HUES48 (cell line): ENCODE measurements at regions not wholly inside any gene's neighbourhood (a gene's known extent, or its start where the extent isn't known, plus 50 kb on each side); places are given as distances from the start of the nearest gene placed in this dataset.

Source experiments
- H3K27ac ChIP-seq: one replicate; pipeline ENCODE4 v1.7.0; 2013; ENCODE audit warnings: low read depth, low read length, inconsistent platforms
- H3K27me3 ChIP-seq: 2 replicates; pipeline ENCODE4 v1.6.1; 2013; ENCODE audit warnings: mild to moderate bottlenecking, low read length; ENCODE audit not compliant: control insufficient read depth, insufficient read depth
- H3K36me3 ChIP-seq: 2 replicates; pipeline ENCODE4 v1.6.1; 2013; ENCODE audit warnings: low read length; ENCODE audit not compliant: control insufficient read depth, insufficient read depth
- H3K4me1 ChIP-seq: 2 replicates; pipeline ENCODE4 v1.6.1; 2013; ENCODE audit warnings: mild to moderate bottlenecking, low read length; ENCODE audit not compliant: control insufficient read depth, insufficient read depth
- H3K4me3 ChIP-seq: 2 replicates; pipeline ENCODE4 v1.5.1; 2013; ENCODE audit warnings: mild to moderate bottlenecking, low read depth, low read length
- H3K9ac ChIP-seq: 2 replicates; pipeline ENCODE4 v1.6.1; 2013; ENCODE audit warnings: mild to moderate bottlenecking, low read depth, low read length, moderate library complexity
- H3K9me3 ChIP-seq: 2 replicates; pipeline ENCODE4 v1.6.1; 2013; ENCODE audit warnings: low read length; ENCODE audit not compliant: control insufficient read depth, insufficient read depth

GRCh38 chr6:5865506-5866031 lies 141.2 kb downstream of the NRN1 start:
- Histone ChIP-seq H3K27ac (no peak overlapping the region), H3K4me1 (no peaks in the 10 kb centered on the region), H3K27me3 (no peaks in the 10 kb centered on the region), H3K36me3 (no peaks in the 10 kb centered on the region), H3K9me3 (no peaks in the 10 kb centered on the region), H3K9ac (no peak overlapping the region), H3K4me3 (no peak overlapping the region)

DNA sequence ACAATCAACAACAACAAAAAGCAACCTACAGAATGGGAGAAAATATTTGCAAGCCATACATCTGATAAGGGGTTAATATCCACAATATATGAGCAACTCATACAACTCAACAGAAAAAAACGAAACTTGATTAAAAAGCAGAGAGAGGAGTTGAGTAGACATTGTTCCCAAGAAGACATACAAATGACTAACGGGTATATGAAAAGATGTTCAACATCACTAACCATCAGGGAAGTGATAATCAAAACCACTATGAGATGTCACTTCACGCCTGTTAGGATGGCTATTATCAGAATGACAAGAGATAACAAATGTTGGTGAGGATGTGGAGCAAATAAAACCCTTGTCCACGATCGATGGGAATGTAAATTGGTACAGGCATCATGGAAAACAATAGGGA lies 145.9 kb downstream of the NRN1 start:
- Histone ChIP-seq H3K9ac (no peak overlapping the region), H3K36me3 (no peaks in the 10 kb centered on the region), H3K4me1 (no peaks in the 10 kb centered on the region), H3K4me3 (no peak overlapping the region), H3K27me3 (no peaks in the 10 kb centered on the region), H3K27ac (no peak overlapping the region), H3K9me3 (no peaks in the 10 kb centered on the region)

- no peaks in the 10 kb centered on the region for H3K9me3 ChIP-seq
- H3K4me3 ChIP-seq = no peak overlapping the region
- no peaks in the 10 kb centered on the region for H3K4me1 ChIP-seq
- H3K36me3 ChIP-seq = no peaks in the 10 kb centered on the region
- no peak overlapping the region for H3K27ac ChIP-seq
- H3K9ac ChIP-seq = no peak overlapping the region
- peaks cover 31% of the 10 kb centered on the region for H3K27me3 ChIP-seq
Observed at GRCh38 chr6:5855787-5856470, 150.8 kb downstream of the NRN1 start.

- Histone ChIP-seq H3K9me3 (no peaks in the 10 kb centered on the region), H3K4me1 (peaks cover 5% of the 10 kb centered on the region), H3K4me3 (no peak overlapping the region), H3K27me3 (peaks cover 41% of the 10 kb centered on the region), H3K9ac (no peak overlapping the region), H3K36me3 (no peaks in the 10 kb centered on the region), H3K27ac (no peak overlapping the region)
Observed at GRCh38 chr6:5854899-5855298, 151.8 kb downstream of the NRN1 start.

GRCh38 chr6:5851261-5851757 lies 155.4 kb downstream of the NRN1 start:
- H3K4me3 ChIP-seq = peak overlapping the region; percentile 51
- H3K27me3 ChIP-seq = peaks cover 77% of the 10 kb centered on the region
- no peaks in the 10 kb centered on the region for H3K9me3 ChIP-seq
- H3K9ac ChIP-seq = peak overlapping the region; percentile 50; the same call in 1 of the 2 replicates
- peaks cover 5% of the 10 kb centered on the region for H3K4me1 ChIP-seq
- no peaks in the 10 kb centered on the region for H3K36me3 ChIP-seq
- peak overlapping the region; percentile 83 for H3K27ac ChIP-seq

DNA sequence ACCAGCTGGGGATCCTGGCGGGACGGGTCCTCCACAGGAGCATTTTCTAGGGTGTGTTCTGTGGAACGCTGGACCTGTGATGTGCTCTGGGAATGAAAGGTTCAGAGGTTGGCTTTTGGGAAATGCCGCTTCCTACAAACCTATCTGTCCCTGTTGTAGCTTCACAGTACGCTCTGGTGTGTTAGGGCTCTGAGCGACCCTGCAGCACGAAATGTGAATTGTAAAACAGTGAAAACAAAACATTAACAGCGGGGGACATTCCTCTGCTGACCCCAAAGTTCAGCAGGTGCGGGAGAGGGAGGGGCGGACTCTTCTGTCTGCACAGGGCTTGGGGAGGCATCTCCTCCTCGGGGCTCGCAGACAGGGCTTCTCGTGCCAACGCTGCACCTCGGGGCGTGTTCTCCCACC lies 155.9 kb downstream of the NRN1 start:
- no peaks in the 10 kb centered on the region for H3K9me3 ChIP-seq
- H3K4me1 ChIP-seq = peaks cover 5% of the 10 kb centered on the region
- H3K9ac ChIP-seq = no peak overlapping the region
- peaks cover 82% of the 10 kb centered on the region for H3K27me3 ChIP-seq
- peak overlapping the region; percentile 51 for H3K4me3 ChIP-seq
- peak overlapping the region; percentile 83 for H3K27ac ChIP-seq
- H3K36me3 ChIP-seq = no peaks in the 10 kb centered on the region

DNA sequence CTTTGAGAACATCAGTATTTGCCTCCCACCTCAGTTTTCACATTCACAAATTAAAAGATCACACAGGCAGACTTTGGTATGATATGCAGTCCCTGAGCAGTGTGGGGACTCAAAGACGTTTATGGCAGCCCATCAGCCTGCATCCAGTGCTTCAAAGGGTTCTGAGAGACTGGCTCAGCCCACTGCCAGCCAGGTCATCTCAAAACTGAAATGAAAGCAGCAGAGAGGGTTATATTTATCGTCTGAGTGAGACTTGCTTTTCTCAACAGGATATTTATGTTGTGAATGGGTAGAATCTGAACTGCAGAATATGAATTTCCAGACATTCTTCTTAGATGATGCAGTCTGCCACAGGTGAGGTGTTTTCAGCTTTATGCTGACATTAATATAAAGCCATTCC lies 159.8 kb downstream of the NRN1 start:
- H3K4me1 ChIP-seq = peaks cover 5% of the 10 kb centered on the region
- no peak overlapping the region for H3K4me3 ChIP-seq
- no peak overlapping the region for H3K9ac ChIP-seq
- H3K36me3 ChIP-seq = no peaks in the 10 kb centered on the region
- H3K9me3 ChIP-seq = no peaks in the 10 kb centered on the region
- H3K27me3 ChIP-seq = peaks cover 74% of the 10 kb centered on the region
- no peak overlapping the region for H3K27ac ChIP-seq

- Histone ChIP-seq H3K27ac (no peak overlapping the region), H3K36me3 (no peaks in the 10 kb centered on the region), H3K9ac (no peak overlapping the region), H3K4me3 (no peak overlapping the region), H3K4me1 (peaks cover 5% of the 10 kb centered on the region), H3K27me3 (peaks cover 70% of the 10 kb centered on the region), H3K9me3 (no peaks in the 10 kb centered on the region)
Observed at GRCh38 chr6:5846335-5846734, 160.4 kb downstream of the NRN1 start.

- Histone ChIP-seq H3K9ac (no peak overlapping the region), H3K4me1 (no peaks in the 10 kb centered on the region), H3K27ac (no peak overlapping the region), H3K36me3 (no peaks in the 10 kb centered on the region), H3K27me3 (peaks cover 46% of the 10 kb centered on the region), H3K9me3 (no peaks in the 10 kb centered on the region), H3K4me3 (no peak overlapping the region)
Observed at GRCh38 chr6:5843078-5843477, 163.6 kb downstream of the NRN1 start.

DNA sequence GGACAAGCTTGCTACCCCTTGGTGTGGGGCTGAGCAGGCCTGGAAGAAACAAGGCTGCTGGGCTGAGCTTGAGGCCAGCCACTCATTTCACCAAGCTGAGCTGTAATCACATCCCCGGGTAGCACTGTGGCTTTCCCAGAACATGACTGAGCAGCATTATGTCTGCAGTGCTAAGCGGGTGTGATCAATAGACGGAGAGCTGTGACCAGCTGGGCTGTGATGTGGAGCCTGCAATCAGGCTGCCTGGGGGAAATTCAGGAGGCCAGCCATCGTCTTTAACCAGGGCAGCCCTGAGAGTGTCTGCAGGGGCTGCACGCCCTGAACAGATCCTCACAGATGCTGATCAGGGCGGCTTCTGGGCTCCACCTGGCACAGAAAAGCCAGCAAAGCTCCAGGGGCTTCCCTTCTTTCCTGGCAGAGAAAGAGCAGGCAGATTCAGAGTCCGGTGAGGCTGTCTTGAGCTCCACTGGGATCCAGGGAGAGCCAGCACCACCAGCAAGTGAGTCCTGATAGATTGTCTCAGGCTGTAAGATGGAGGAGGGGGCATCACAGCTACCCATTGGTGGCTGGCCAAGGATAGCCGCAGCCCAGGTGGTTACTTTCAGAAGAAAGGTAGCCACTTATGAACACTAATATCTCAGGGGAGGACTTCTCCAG lies 165.9 kb downstream of the NRN1 start:
- Histone ChIP-seq H3K4me3 (no peak overlapping the region), H3K27me3 (peaks cover 24% of the 10 kb centered on the region), H3K9me3 (0 out of 2 replicates have a peak, but pooled peaks cover 2% of the 10 kb centered on the region), H3K36me3 (no peaks in the 10 kb centered on the region), H3K27ac (no peak overlapping the region), H3K4me1 (no peaks in the 10 kb centered on the region), H3K9ac (no peak overlapping the region)
